H1 (cell line): ENCODE measurements at regions not wholly inside any gene's neighbourhood (a gene's known extent, or its start where the extent isn't known, plus 50 kb on each side); places are given as distances from the start of the nearest gene placed in this dataset.

ENCODE experiments used
- CTCF ChIA-PET: fragments of 300-600 bp; sonication (Branson Sonifier 250); formaldehyde crosslinking; loops from one replicate; lab custom pipeline; 2021; ENCODE audit not compliant: partially characterized antibody; lab: Charles Lee
- POLR2A ChIA-PET: fragments of 300-600 bp; sonication (Branson Sonifier 250); formaldehyde crosslinking; loops from one replicate; lab custom pipeline; 2021; ENCODE audit warnings: inconsistent platforms; ENCODE audit not compliant: partially characterized antibody; lab: Charles Lee
- DNase-seq, 2 experiments: peaks; one replicate each; pipeline versions ENCODE4 v3.0.0 to v3.0.0-alpha.2; 2010 to 2022; ENCODE audit warnings: low spot score in 2 of 2, low read depth in 1 of 2, mixed read lengths in 1 of 2
- FAIRE-seq: peaks from 2 replicates; lab custom pipeline; 2011; peaks lifted over from hg19 to GRCh38; lab: Jason Lieb, UNC
- H2AFZ ChIP-seq: 2 replicates; pipeline ENCODE4 v1.8.1; 2012; ENCODE audit warnings: low read length, inconsistent platforms
- H2AK5ac ChIP-seq: 2 replicates; pipeline ENCODE4 v1.6.1; 2013; ENCODE audit warnings: low read depth, low read length
- H2BK120ac ChIP-seq: replicated peaks from 2 replicates; pipeline ENCODE3; 2013; ENCODE audit warnings: low read depth, low read length, inconsistent platforms
- H2BK12ac ChIP-seq: 2 replicates; pipeline ENCODE4 v1.6.1; 2013; ENCODE audit warnings: low read depth, low read length
- H2BK15ac ChIP-seq: 2 replicates; pipeline ENCODE4 v1.6.1; 2013; ENCODE audit warnings: low read length
- H2BK20ac ChIP-seq: 2 replicates; pipeline ENCODE4 v1.6.1; 2013; ENCODE audit warnings: low read length
- H2BK5ac ChIP-seq: 2 replicates; pipeline ENCODE4 v1.6.1; 2013; ENCODE audit warnings: low read depth, low read length
- H3K14ac ChIP-seq: 2 replicates; pipeline ENCODE4 v1.6.1; 2013; ENCODE audit warnings: inconsistent platforms; ENCODE audit not compliant: insufficient read length
- H3K18ac ChIP-seq: 2 replicates; pipeline ENCODE4 v1.6.1; 2013; ENCODE audit warnings: low read length; ENCODE audit errors: extremely low read depth
- H3K23ac ChIP-seq: 2 replicates; pipeline ENCODE4 v1.6.1; 2013; ENCODE audit warnings: inconsistent platforms; ENCODE audit not compliant: insufficient read length
- H3K23me2 ChIP-seq: 2 replicates; pipeline ENCODE4 v1.6.1; 2013; ENCODE audit warnings: low read depth, low read length
- H3K27ac ChIP-seq: 2 replicates; pipeline ENCODE4 v1.6.1; 2011; ENCODE audit warnings: low read depth, low read length, inconsistent platforms
- H3K27me3 ChIP-seq, 4 experiments: replicated peaks in 1 of 4; 1 replicate in 1 of 4; 2 replicates in 3 of 4; pipeline versions ENCODE4 v1.6.1 to v1.8.1; 2011 to 2013; ENCODE audit warnings: low read length in 3 of 4, mild to moderate bottlenecking in 3 of 4, inconsistent platforms in 2 of 4, mixed read lengths in 2 of 4, moderate library complexity in 1 of 4; ENCODE audit not compliant: control insufficient read depth in 3 of 4, insufficient read depth in 3 of 4; ENCODE audit errors: extremely low read depth in 1 of 4
- H3K36me3 ChIP-seq, 4 experiments: 2 replicates each; pipeline versions ENCODE4 v1.6.1 to v1.8.1; 2011 to 2013; ENCODE audit warnings: mild to moderate bottlenecking in 4 of 4, low read length in 3 of 4, moderate library complexity in 2 of 4, control low read depth in 1 of 4, inconsistent platforms in 1 of 4; ENCODE audit not compliant: insufficient read depth in 4 of 4, control insufficient read depth in 2 of 4
- H3K4ac ChIP-seq: replicated peaks from 2 replicates; pipeline ENCODE3; 2013; ENCODE audit warnings: low read length, low read depth, mixed read lengths, inconsistent platforms; ENCODE audit not compliant: insufficient read length
- H3K4me1 ChIP-seq, 4 experiments: replicated peaks in 1 of 4; 1 replicate in 1 of 4; 2 replicates in 3 of 4; pipeline versions ENCODE4 v1.6.1 to v1.8.1; 2011 to 2013; ENCODE audit warnings: low read length in 3 of 4, inconsistent platforms in 2 of 4, mixed read lengths in 1 of 4; ENCODE audit not compliant: insufficient read depth in 4 of 4, control insufficient read depth in 3 of 4
- H3K4me2 ChIP-seq, 2 experiments: 2 replicates each; pipeline versions ENCODE4 v1.6.1 to v1.8.1; 2011 to 2013; ENCODE audit warnings: low read depth in 2 of 2, low read length in 2 of 2, control low read depth in 1 of 2, inconsistent platforms in 1 of 2, mild to moderate bottlenecking in 1 of 2; ENCODE audit not compliant: insufficient read depth in 1 of 2
- H3K4me3 ChIP-seq, 4 experiments: fragments of 200-600, 300-600 bp in 1 of 4; sonication (generic), shearing (Covaris generic), sonication (Bioruptor Twin) in 1 of 4; 2 replicates each; pipeline versions ENCODE4 v1.5.1 to v1.8.1; 2011 to 2016; ENCODE audit warnings: low read length in 4 of 4, low read depth in 3 of 4, control low read depth in 2 of 4, inconsistent platforms in 2 of 4, mild to moderate bottlenecking in 2 of 4, mixed read lengths in 1 of 4, moderate library complexity in 1 of 4; ENCODE audit not compliant: insufficient read depth in 2 of 4; ENCODE audit errors: extremely low read depth in 1 of 4
- H3K56ac ChIP-seq: replicated peaks from 2 replicates; pipeline ENCODE3; 2013; ENCODE audit warnings: low read depth, mild to moderate bottlenecking, mixed read lengths, low read length, inconsistent platforms; ENCODE audit not compliant: insufficient read length
- H3K79me1 ChIP-seq: 2 replicates; pipeline ENCODE4 v1.6.1; 2013; ENCODE audit warnings: low read depth, low read length, control low read depth
- H3K79me2 ChIP-seq, 2 experiments: 2 replicates each; pipeline versions ENCODE4 v1.6.1 to v1.8.1; 2012 to 2013; ENCODE audit warnings: low read length in 2 of 2, mild to moderate bottlenecking in 2 of 2, inconsistent platforms in 1 of 2; ENCODE audit not compliant: insufficient read depth in 2 of 2, control insufficient read depth in 1 of 2
- H3K9ac ChIP-seq, 4 experiments: replicated peaks in 1 of 4; 1 replicate in 1 of 4; 2 replicates in 3 of 4; pipeline versions ENCODE4 v1.6.1 to v1.8.1; 2011 to 2013; ENCODE audit warnings: low read depth in 3 of 4, low read length in 3 of 4, control low read depth in 2 of 4, mild to moderate bottlenecking in 2 of 4, moderate library complexity in 2 of 4, inconsistent platforms in 1 of 4; ENCODE audit errors: extremely low read depth in 1 of 4
- H3K9me3 ChIP-seq, 2 experiments: 2 replicates each; pipeline versions ENCODE4 v1.6.1 to v1.8.1; 2012 to 2013; ENCODE audit warnings: mild to moderate bottlenecking in 2 of 2, moderate library complexity in 2 of 2, control low read depth in 1 of 2, inconsistent platforms in 1 of 2, low read depth in 1 of 2, low read length in 1 of 2, mixed read lengths in 1 of 2; ENCODE audit not compliant: insufficient read depth in 2 of 2
- H4K20me1 ChIP-seq, 2 experiments: replicated peaks in 1 of 2; 2 replicates each; pipeline versions ENCODE3 to v1.8.1; 2011 to 2013; ENCODE audit warnings: inconsistent platforms in 2 of 2, low read length in 2 of 2, mild to moderate bottlenecking in 1 of 2; ENCODE audit not compliant: insufficient read depth in 2 of 2, control insufficient read depth in 1 of 2
- H4K5ac ChIP-seq: 2 replicates; pipeline ENCODE4 v1.6.1; 2013; ENCODE audit warnings: low read length, low read depth, mixed read lengths, inconsistent platforms; ENCODE audit not compliant: insufficient read length
- H4K8ac ChIP-seq: 2 replicates; pipeline ENCODE4 v1.8.0; 2013; ENCODE audit warnings: mild to moderate bottlenecking, moderate library complexity, low read length, inconsistent platforms; ENCODE audit not compliant: insufficient read depth; ENCODE audit errors: extremely low read depth
- H4K91ac ChIP-seq: replicated peaks from 2 replicates; pipeline ENCODE3; 2013; ENCODE audit warnings: low read length, mixed read lengths, inconsistent platforms; ENCODE audit not compliant: insufficient read length
- BCL11A ChIP-seq, 2 experiments: IDR thresholded peaks; one replicate each; pipeline ENCODE4 v1.6.1; 2011; ENCODE audit warnings: low read depth in 2 of 2, low read length in 2 of 2, mild to moderate bottlenecking in 2 of 2
- BRCA1 ChIP-seq: IDR thresholded peaks from 2 replicates; pipeline ENCODE4 v1.6.1; 2012; ENCODE audit warnings: low read depth, low read length, improper control_type of control experiment
- CBX8 ChIP-seq: fragments of 300-800, 300-1000 bp; sonication (generic); IDR thresholded peaks from 2 replicates; pipeline ENCODE4 v1.7.1; 2016; ENCODE audit warnings: low read depth, low read length, borderline replicate concordance
- MAFK ChIP-seq: IDR thresholded peaks from 2 replicates; pipeline ENCODE4 v1.6.1; 2012; ENCODE audit warnings: low read depth, mild to moderate bottlenecking, improper control_type of control experiment, low read length
- RAD21 ChIP-seq, 2 experiments: IDR thresholded peaks in 1 of 2; conservative IDR thresholded peaks in 1 of 2; 2 replicates each; pipeline ENCODE4 v1.6.1; 2011; ENCODE audit warnings: low read depth in 2 of 2, low read length in 2 of 2, improper control_type of control experiment in 1 of 2, inconsistent platforms in 1 of 2, mild to moderate bottlenecking in 1 of 2, moderate library complexity in 1 of 2
- RFX5 ChIP-seq: IDR thresholded peaks from 2 replicates; pipeline ENCODE4 v1.6.1; 2011; ENCODE audit warnings: low read depth, low read length, improper control_type of control experiment, borderline replicate concordance
- SP1 ChIP-seq: IDR thresholded peaks from 2 replicates; pipeline ENCODE4 v1.6.1; 2011; ENCODE audit warnings: low read depth, low read length
- TEAD4 ChIP-seq: IDR thresholded peaks from 2 replicates; pipeline ENCODE4 v1.6.1; 2012; ENCODE audit warnings: low read depth, low read length, inconsistent platforms, mixed read lengths
- YY1 ChIP-seq: IDR thresholded peaks from 2 replicates; pipeline ENCODE4 v1.6.1; 2011; ENCODE audit warnings: low read depth, mild to moderate bottlenecking, low read length
- WGBS, 2 experiments: shearing (Covaris generic) in 1 of 2; methylation state at CpG; one replicate each; pipeline versions ENCODE4 v1.1.6 to v1.1.7; 2013 to 2015; ENCODE audit warnings: low lambda C conversion rate in 2 of 2, mixed read lengths in 2 of 2, inconsistent platforms in 1 of 2, low coverage in 1 of 2, missing lambda C conversion rate in 1 of 2; ENCODE audit not compliant: insufficient replicate concordance in 2 of 2, insufficient coverage in 1 of 2, insufficient read length in 1 of 2; ENCODE audit errors: extremely low coverage in 1 of 2, missing lambda C conversion rate in 1 of 2; 5-methylcytosine and 5-hydroxymethylcytosine counted together

DNA sequence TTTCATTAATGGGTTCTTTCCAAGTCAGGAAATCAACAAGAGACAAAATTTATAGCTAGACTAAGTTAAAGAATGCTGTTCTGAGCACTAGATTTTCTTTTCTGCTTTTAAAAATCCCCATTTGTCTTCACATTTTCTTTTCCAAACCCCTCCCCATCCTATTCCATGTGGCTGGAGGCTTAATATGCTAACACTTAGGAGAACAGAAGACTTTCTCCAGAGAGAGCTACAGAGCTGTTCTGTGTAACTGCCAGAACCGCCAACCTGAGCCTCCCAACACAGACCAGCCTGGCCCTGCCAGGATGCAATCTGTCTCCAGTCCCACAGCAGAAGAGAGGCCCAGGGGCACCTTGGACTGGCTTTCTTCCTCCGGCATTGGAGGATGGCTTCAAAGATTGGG is 264.1 kb downstream of the NDFIP2 start:
- FAIRE-seq (no peak), DNase-seq (no peak)
- no peak overlapping the region for H2AK5ac ChIP-seq
- 0 out of 2 replicates have a peak overlapping the region, but pooled peaks have one; percentile 9 for H2AFZ ChIP-seq
- H4K91ac ChIP-seq = no peak overlapping the region
- H3K56ac ChIP-seq = no peak overlapping the region
- no peak overlapping the region for H4K8ac ChIP-seq
- H3K4me2 ChIP-seq = no peak overlapping the region
- no peak overlapping the region for H3K18ac ChIP-seq
- CTCF ChIA-PET = no interaction called here
- POLR2A ChIA-PET = no interaction called here
- no peak overlapping the region for H2BK120ac ChIP-seq
- H3K9me3 ChIP-seq = no peaks in the 10 kb centered on the region
- no peak overlapping the region for H2BK12ac ChIP-seq
- WGBS, 2 experiments = 97% methylated on average over 2 of the region's 2 CpGs; no CpG with 5 or more reads in 1 of the 2 experiments
- no peak overlapping the region for H3K23ac ChIP-seq
- no peak overlapping the region for H3K14ac ChIP-seq
- H4K5ac ChIP-seq = no peak overlapping the region
- no peak overlapping the region for H2BK15ac ChIP-seq
- no peaks in the 10 kb centered on the region for H3K27me3 ChIP-seq
- H3K4me3 ChIP-seq = no peak overlapping the region
- H3K4ac ChIP-seq = no peak overlapping the region
- H3K27ac ChIP-seq = no peak overlapping the region
- H2BK20ac ChIP-seq = no peak overlapping the region
- H4K20me1 ChIP-seq = no peaks in the 10 kb centered on the region
- H3K4me1 ChIP-seq = peaks cover 0 to under 1% (median 0%) of the 10 kb centered on the region in 4 experiments; a peak in 1 of 7 replicates
- H3K23me2 ChIP-seq = no peaks in the 10 kb centered on the region
- no peaks in the 10 kb centered on the region for H3K79me2 ChIP-seq
- H3K79me1 ChIP-seq = no peaks in the 10 kb centered on the region
- H2BK5ac ChIP-seq = no peak overlapping the region
- H3K36me3 ChIP-seq = no peaks in the 10 kb centered on the region
- no peak overlapping the region for H3K9ac ChIP-seq
- TF ChIP-seq BCL11A (IDR thresholded peaks at IDR 0.05; ENCODE audit: low read depth in 2 of 2, low read length in 2 of 2) (no peak), YY1 (no peak), RAD21 (IDR thresholded peaks at IDR 0.05 in 1 of 2, conservative IDR thresholded peaks at IDR 0.05 in 1 of 2; ENCODE audit: low read depth in 2 of 2, low read length in 2 of 2) (no peak), MAFK (no peak), BRCA1 (no peak), TEAD4 (no peak), SP1 (no peak), CBX8 (no peak), RFX5 (no peak)
